ENCODE measurements at regions not wholly inside any gene's neighbourhood (a gene's known extent, or its start where the extent isn't known, plus 50 kb on each side); places are given as distances from the start of the nearest gene placed in this dataset.

DNA sequence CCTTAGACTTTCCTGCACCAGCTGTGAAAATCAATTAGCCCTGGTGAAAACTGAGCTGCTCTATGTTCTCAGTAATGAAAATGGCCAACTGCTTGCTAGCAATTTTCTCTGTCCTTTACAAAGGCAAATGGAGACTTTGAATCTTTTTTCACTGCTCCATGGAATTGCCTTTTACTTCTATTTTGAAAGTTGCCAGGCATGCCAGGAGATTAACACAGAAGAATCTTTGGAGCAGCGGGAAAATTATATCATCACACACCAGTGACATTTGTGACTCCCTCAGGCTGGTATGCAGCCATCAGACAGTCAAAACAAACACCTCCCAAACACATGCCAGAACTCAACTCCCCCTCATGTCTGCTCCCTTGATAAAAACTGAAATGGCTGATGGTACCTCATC lies 872.0 kb upstream of the FLRT2 start:
- no peak for DNase-seq

DNA sequence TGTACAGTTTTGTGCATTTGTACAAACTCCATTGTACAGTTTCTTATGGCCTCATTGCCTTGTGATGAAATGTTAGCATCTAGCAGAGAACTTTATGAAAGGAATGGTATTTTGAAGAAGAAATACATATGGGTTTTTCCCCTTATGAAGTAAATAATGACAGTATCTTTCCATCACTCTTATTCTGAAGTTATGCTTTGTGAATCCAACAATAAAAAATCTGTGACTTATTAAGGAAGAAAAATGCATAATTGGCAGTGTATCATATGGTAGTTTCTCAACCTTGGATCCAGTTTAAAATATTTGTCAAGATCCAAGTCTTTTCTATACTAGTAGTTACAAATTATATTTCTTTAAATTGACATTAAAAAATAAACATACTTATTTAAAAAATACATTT lies 859.1 kb upstream of the FLRT2 start:
- no peak for DNase-seq

DNA sequence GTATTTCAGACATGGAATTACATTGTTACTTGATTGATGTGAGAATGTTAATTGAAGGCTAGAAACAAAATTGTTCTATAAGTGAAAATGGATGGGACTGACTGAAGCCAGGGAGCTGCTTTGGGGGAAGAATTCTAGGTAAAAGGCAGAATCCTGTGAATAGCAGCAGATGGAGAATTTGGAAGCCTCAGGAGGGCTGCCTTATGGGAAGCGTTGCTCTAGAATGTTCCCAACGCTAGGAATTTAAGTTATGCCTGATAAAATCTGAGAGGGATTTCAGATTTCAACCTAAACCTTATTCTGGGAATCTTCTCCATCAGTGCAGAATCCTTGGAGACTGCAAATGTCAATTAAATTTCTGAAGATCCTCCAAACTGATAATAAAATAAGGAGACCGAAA lies 858.2 kb upstream of the FLRT2 start:
- no peak for DNase-seq

DNA sequence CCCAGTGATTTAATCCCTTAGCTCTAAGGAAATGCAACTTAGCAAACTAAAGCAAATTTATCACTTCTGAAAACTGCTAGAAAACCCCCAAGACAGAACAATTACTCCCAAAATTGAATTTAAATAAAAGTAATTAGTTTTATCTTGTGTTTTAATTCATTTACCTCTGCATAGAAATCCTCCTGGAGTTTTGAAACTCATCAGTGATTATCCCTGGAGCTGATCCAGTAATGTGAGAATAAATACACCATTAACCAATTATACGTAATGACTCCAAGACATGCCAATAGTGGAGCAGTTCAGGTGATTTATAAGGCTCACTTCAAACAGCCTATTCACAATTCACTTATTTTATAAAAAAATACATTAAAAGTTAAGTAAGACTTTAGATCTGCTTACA lies 855.3 kb upstream of the FLRT2 start:
- DNase-seq, result no peak

GRCh38 chr14:84686550-84686949 lies 843.4 kb upstream of the FLRT2 start:
- DNase-seq, result no peak

GRCh38 chr14:84688297-84689025 lies 841.5 kb upstream of the FLRT2 start:
- DNase-seq, result no peak

DNA sequence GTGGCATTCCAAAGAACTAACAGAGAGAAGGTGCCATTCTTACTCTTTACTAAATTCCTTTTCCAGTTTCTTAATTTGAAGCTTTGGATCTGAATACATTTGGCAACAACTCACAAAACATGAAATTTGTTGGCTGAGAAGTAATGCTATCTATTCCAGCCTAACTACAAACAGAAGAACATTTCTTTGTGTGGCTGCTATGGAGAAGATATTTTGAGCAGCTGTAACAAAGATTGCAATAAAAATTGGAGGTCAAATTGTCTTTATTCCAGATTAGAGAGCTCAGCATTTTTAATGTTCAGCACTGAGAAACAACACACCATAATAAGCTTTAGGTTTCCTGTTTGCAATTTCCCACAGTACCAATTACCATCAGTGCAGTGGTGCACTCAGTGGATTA lies 835.8 kb upstream of the FLRT2 start:
- no peak for DNase-seq

DNA sequence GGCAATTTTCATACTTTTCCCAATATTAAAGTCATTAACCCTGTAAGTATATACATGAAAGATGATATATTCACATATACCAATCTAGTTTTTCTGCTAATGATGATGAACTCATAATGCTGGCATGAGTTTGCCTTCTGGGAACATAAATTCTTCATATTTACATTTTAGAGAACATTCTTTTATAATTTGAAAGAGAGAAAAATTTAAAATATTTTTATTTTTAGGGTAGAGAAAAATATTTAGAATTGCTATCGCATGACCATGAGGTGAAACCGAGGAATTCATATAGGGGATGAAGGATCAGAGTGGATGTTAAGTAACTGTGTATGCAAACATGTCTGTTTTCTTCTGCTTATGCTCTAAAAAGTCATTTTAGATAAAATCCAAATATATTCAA lies 825.3 kb upstream of the FLRT2 start:
- no peak for DNase-seq

DNA sequence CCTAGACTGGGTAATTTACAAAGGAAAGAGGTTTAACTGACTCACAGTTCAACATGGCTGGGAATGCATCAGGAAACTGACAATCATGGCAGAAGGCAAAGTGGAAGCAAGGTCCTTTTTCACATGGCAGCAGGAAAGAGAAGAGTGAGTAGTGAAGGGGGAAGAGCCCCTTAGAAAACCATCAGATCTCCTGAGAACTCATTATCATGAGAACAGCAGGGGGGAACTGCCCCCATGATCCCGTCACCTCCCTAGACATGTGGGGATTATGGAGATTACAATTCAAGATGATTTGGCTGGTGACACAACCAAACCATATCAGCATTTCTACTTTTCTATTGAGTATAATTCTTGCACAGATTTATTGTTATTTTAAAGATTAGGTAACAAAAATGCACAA lies 822.1 kb upstream of the FLRT2 start:
- no peak for DNase-seq

DNA sequence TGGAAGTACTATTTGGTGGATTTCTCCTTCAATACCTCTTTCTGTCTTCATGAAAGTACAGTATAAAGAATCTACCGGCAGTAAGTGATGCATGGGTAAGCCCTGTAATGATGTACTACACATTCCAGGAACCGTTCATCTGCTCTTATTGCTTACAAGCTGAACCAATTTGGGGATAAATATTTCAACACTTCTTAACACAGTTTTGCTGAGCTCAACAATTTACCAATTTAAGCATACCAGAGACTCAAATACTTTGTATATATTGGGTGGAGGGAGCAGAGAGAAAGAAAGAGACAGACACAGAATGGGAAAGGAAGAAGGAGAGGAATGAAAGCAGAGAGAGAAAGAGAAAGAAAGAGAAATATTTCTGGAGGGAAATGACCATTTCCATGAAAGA lies 821.1 kb upstream of the FLRT2 start:
- DNase-seq, result no peak

GRCh38 chr14:84726471-84726870 lies 803.5 kb upstream of the FLRT2 start:
- no peak for DNase-seq

DNA sequence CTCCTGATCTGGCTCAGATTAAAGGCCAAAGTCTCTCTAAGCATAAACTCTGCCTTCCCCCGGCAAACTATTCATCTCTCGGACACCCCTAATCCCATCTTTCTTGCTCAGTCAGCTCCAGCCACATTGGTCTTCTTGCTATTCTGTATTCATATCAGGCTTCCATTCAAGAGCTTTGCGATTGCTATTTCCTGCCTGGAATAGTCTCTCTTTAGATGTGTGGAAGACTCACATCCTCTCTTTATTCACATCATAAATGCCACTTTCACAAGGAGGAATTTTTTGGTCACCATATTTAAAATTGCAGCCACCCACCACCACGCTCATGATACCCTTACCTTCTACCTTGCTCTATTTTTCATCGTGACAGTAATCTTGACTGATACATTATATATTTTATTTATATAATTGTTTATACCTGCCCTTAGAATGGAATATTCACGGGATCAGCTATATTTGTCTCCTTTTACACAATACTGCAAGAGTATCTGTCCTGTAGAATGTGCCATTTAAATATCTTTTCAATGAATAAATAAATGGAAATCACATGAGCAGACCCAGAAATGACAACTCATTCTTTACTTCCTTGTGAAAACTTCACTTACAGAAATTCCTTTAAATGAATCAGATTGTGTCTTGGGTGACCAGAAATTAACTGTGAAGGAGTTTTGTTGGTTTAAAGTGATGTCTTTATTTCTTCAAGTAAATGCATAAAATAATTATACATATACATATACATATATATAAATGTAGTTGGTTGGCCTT lies 780.6 kb upstream of the FLRT2 start:
- no peak for DNase-seq

- DNase-seq, result no peak
Observed at GRCh38 chr14:84750284-84750683, 779.7 kb upstream of the FLRT2 start.

GRCh38 chr14:84750763-84751554 lies 779.0 kb upstream of the FLRT2 start:
- no peak for DNase-seq

GRCh38 chr14:84751745-84752144 lies 778.2 kb upstream of the FLRT2 start:
- DNase-seq, result no peak

GRCh38 chr14:84760489-84761126 lies 769.3 kb upstream of the FLRT2 start:
- no peak for DNase-seq

- no peak for DNase-seq
Observed at GRCh38 chr14:84767434-84767833, 762.5 kb upstream of the FLRT2 start.

- DNase-seq, result no peak
Observed at GRCh38 chr14:84770030-84770429, 759.9 kb upstream of the FLRT2 start.

GRCh38 chr14:84777356-84777755 lies 752.6 kb upstream of the FLRT2 start:
- no peak for DNase-seq

GRCh38 chr14:84782902-84783301 lies 747.0 kb upstream of the FLRT2 start:
- no peak for DNase-seq

- no peak for DNase-seq
Observed at GRCh38 chr14:84783511-84783910, 746.4 kb upstream of the FLRT2 start.

DNA sequence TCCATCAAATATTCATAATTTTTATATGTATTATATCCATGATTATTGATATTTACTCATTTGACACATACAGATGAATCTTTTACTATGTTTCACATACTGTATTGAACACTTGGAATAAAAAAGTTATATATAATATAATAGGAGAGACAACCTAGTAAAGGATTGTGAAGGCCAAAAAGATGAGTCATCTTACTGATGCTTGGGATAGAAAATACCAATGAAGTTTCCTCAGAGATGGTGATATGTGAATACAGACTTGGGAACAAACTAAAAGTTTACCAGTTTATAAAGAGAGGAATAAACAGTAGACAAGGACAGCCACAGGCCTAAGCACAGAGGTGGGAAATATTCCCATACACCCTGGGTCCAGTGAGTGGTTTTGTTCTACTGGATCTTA lies 743.9 kb upstream of the FLRT2 start:
- DNase-seq, result no peak

DNA sequence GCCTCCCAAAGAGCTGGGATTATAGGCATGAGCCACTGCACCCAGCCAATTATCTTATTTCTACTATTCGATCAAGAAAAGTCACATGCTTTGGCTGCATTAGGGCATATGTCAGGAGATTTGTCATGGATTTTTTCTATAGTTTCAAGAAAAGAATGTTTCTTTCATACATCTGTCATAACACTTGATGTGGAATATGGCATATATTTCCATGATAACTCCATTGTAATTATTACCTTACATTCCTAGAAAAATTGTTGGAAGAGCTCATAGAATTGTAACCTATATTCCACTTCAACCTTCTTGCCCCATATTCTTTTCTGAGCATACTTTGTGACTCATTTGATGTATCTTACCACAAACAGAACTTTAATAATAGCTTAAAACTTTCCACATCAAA lies 740.9 kb upstream of the FLRT2 start:
- no peak for DNase-seq

All from stimulated activated CD4-positive, alpha-beta T cell treated with anti-CD3 and anti-CD28 coated beads, Interleukin-4, amount 100 ng/mL, for 1 hour (primary cell).